ENCODE measurements at regions not wholly inside any gene's neighbourhood (a gene's known extent, or its start where the extent isn't known, plus 50 kb on each side); places are given as distances from the start of the nearest gene placed in this dataset.

GRCh38 chr5:35478856-35479682 lies 138.6 kb upstream of the SPEF2 start:
- no peak for DNase-seq (ENCODE audit: low read depth in 3 of 3, low spot score in 1 of 3)

GRCh38 chr5:35477911-35478310 lies 139.8 kb upstream of the SPEF2 start:
- DNase-seq (ENCODE audit: low read depth in 3 of 3, low spot score in 1 of 3) = no peak

DNA sequence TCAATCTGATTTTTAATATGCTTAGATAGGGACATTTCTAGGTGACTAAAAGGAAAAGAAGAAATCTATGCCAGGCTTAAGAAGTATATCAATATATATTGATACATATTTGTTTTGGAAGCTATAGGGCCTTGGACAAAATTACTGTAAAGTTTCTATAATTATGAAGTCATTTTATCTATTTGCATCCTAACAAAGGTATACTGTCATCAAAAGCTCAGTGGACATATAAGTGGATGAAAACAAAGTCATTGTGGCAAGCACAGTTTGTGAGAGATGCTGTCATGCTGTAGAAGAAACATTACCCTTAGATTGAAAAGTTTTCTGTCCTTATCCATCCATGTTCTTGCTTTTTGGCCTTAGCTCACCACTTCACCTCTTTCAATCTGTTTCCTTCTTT lies 140.3 kb upstream of the SPEF2 start:
- DNase-seq (ENCODE audit: low read depth in 3 of 3, low spot score in 1 of 3) = no peak

DNA sequence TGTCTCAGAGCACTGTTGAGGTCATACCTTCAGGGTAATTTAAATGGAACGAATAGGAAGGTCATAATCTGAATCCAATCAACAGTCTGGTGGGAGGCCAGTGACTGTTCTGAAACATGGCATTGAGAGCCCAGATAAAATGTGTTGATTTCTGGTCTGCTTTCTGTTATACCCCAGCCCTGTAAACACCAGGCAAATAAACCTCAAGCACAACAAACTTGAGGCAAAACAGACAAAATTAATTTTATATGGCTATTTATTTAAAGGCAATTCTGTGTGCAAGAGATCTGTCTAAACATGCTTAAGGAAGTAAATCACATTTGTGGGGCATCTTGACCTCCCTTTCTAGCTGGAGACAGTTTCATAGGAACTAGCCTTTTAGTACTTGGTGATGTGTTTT lies 140.9 kb upstream of the SPEF2 start:
- DNase-seq (ENCODE audit: low read depth in 3 of 3, low spot score in 1 of 3) = no peak

- no peak for DNase-seq (ENCODE audit: low read depth in 3 of 3, low spot score in 1 of 3)
Measured at GRCh38 chr5:35476036-35476435, 141.6 kb upstream of the SPEF2 start.

DNA sequence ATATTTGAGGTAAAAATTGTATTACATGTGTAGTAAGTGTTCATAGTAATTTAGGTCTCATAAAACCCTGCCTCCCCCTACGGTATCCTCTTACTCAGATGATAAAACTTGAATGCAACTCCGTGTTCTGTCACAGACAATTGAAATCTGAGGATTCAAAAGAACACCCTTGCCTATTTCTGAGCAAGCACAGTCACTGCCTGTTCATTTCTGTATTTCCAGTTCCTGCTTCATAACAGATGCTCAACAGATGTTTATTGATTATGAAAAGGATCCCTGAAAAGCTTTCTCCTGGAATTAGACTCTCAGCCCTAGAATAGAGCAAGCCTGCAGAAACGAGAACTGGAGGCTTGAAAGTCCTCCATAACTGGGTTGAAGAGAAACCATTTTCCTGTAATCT lies 144.1 kb upstream of the SPEF2 start:
- no peak for DNase-seq (ENCODE audit: low read depth in 3 of 3, low spot score in 1 of 3)

DNA sequence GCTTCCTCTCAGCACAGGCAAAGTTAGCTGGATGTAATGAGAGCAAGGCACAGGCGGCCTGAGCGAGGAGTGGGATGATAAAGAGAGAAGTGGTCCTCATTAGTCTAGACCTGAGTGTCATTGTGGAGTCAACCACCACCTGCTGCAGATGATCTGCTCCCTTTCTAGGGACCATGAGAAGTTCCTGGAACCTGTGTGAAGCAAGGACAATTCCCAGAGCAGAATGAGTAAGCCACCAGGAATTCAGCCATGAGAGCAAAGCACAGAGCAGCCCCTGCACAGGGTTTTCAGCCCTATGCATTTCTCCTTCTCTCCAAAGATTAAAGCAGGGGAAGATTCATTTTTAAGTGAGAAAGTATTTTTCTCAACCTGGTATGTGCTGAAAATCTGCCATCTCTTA lies 146.8 kb upstream of the SPEF2 start:
- DNase-seq (ENCODE audit: low read depth in 3 of 3, low spot score in 1 of 3) = no peak

DNA sequence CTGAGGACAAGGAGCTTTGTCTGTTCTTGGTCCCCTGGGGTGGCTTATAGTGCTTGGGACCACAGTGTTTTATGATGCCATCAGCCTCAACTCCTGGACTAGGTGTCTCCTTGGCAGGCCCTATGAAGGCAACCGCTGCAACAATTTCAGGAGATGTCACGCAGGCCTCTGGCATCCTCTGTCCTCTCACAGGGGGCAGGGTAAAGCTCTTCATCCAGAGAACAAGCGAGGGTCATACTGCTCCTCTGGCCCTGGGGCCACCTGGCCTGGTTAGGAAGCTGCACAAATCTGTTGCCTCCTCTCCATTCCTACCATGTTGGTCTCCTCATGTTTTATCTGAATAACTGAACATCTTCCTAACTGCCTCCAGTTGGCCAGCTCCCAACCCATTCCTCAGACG lies 148.9 kb upstream of the SPEF2 start:
- DNase-seq (ENCODE audit: low read depth in 3 of 3, low spot score in 1 of 3) = no peak

DNA sequence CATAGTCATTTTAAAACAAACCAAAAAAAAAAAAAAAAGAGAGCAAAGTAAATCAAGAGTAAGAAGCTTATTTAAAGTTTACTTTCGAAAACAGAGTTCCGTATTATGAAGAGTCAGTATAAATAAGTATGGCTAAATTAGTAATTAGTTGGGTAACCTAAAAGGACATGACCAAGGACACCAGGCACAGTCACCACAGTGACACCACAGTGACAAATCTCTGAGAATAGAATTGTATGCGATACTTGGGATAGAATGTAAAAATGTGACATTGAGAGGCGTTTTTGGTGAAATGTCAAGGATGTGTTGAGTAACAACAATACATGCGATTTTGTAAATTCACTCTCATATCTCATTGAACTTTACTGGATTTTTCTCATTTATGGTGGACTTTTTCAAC lies 150.9 kb upstream of the SPEF2 start:
- DNase-seq (ENCODE audit: low read depth in 3 of 3, low spot score in 1 of 3) = no peak

- no peak for DNase-seq (ENCODE audit: low read depth in 3 of 3, low spot score in 1 of 3)
Measured at GRCh38 chr5:35464757-35465156, 152.9 kb upstream of the SPEF2 start.

- no peak for DNase-seq (ENCODE audit: low read depth in 3 of 3, low spot score in 1 of 3)
Measured at GRCh38 chr5:35461530-35461929, 156.1 kb upstream of the SPEF2 start.

GRCh38 chr5:35458824-35459207 lies 158.8 kb upstream of the SPEF2 start:
- no peak for DNase-seq (ENCODE audit: low read depth in 3 of 3, low spot score in 1 of 3)

DNA sequence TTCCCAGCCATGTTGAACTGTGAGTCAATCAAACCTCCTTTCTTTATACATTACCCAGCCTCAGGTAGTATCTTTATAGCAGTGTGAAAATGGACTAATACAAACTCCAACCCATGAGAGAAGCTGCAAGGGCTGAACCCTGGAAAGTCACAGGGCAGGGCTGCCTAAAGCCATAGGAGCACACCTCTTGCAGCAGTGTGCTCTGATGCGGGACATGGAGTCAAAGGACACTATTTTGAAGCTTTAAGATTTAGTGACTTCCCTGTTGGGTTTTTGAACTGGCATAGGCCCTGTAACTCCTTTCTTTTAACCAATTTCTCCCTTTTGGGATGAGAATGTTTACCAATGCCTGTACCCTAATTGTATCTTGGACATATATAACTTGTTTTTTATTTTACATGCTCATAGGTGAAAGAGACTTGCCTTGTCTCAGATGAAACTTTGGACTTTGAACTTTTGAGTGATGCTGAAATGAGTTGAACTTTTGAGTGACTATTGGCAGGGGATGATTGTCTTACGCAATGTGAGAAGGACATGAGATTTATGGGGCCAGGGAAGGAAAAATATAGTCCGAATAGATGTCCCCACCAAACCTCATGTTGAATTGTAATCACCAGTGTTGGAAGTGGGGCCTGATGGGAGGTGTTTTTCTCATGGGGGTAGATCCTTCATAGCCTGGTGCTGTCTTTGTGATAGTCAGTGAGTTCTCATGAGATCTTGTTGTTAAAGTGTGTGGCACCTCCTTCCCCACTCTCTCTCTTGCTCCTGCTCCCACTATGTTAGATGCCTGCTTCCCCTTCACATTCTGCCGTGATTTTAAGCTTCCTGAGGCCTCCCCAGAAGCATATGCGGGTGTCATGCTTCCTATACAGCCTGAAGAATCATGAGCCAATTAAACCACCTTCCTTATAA lies 159.5 kb upstream of the SPEF2 start:
- no peak for DNase-seq (ENCODE audit: low read depth in 3 of 3, low spot score in 1 of 3)

DNA sequence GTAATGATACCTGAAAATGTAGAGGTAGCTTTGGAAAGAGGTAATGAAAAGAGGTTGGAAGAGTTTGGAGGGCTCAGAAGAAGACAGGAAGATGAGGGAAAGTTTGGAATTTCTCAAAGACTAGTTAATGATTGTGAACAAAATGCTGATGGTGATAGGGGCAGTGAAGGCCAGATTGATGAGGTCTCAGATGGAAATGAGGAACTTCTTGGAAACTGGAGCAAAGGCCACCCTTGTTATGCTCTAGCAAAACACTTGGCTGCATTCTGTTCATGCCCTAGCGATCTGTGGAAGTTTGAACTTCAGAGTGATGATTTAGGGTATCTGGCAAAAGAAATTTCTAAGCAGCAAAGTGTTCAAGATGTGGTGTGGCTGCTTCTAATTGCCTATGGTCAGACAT lies 161.2 kb upstream of the SPEF2 start:
- no peak for DNase-seq (ENCODE audit: low read depth in 3 of 3, low spot score in 1 of 3)

DNA sequence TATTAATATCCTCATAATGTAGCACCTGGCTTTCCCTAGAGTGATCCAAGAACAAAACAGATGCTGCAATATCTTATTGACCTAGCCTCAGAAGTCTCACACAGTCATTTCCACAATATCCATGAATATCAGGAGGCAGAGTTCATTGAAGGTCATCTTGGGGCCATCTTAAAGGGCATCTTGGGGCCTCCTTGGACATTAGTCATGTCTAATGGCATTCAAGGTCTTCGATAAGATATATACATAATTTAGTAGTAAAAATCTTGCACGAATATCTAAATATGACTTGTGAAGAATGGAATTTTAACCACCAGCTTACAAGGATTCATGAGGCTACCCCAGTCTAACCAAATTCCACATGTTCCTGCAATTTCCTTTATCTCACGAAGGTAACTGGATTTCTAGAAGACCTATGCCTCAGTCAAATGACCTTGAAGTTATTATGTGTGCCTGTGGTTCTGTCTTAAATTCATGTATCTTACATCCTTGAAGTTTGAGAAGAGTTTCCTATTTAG lies 163.6 kb upstream of the SPEF2 start:
- DNase-seq (ENCODE audit: low read depth in 3 of 3, low spot score in 1 of 3) = no peak

DNA sequence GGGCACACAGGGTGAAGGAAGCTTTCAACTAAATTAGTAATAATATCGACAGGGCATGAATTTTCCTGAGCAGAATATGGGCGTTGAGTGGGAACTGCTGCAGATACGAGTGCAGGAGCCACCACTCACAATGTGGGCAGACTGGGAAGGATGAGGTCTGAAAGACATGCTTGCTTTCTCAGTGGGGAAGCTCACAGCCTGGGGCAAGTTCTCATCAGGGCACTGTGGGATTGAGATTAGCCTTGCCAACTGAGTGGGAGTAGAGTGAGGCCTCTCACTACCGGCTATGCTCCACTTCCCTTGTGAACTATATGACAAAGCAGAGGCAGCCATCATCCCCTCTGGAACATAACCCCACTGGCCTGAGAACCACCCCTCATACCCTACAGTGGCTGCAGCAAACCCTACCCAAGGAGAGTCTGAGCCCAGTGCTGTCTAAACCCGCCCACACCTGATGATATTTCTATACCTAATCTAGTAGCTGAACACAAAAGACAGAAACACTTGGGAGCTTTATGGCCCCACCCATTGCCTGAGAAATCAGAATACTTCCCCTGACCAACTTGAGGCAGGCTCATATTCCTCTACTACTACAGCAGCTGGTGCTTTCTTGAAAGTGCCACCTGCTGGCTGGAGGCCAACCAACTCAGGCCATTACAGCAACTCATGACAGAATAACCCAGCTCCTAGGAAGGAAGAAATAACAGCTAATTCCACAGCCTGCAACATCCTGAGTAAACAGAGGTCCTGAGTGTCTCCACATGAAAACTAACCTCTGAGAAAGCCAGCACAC lies 173.7 kb upstream of the SPEF2 start:
- no peak for DNase-seq (ENCODE audit: low read depth in 3 of 3, low spot score in 1 of 3)

- DNase-seq (ENCODE audit: low read depth in 3 of 3, low spot score in 1 of 3) = no peak
Measured at GRCh38 chr5:35442885-35443639, 174.6 kb upstream of the SPEF2 start.

DNA sequence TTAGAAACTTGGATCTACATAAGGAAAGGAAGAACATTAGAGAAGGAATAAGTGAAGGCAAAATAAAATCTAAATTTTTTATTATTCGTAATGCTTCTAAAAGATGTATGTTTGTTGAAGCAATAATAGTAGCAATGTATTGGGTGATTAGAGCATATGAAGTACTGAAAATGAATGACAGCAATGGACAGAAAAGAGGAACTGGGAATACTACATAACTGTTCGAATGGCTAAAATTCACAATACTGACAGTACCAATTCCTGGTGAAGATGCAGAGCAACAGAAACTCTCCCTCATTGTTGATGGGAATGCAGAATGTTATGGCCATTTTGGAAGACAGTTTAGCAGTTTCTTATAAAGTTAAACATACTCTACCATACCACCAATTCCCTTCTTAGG lies 177.3 kb upstream of the SPEF2 start:
- no peak for DNase-seq (ENCODE audit: low read depth in 3 of 3, low spot score in 1 of 3)

DNA sequence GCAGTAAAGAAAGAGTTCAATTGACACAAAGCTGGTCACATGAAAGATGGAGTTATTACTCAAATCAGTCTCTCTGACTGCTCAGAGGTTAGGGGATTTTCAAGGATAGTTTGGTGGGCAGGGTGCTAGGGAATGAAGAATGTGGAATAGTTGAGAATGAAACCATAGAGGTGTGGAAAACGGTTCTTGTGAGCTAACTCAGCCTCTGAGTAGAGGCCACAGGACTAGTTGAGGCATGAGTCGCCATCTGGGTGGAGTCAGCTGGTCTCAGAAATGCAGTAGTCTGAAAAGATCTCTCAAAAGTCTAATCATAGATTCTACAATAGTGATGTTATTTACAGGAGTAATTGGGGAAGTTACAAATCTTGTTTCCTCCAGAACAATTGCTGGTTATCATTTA lies 178.9 kb upstream of the SPEF2 start:
- no peak for DNase-seq (ENCODE audit: low read depth in 3 of 3, low spot score in 1 of 3)

GRCh38 chr5:35438288-35438687 lies 179.4 kb upstream of the SPEF2 start:
- no peak for DNase-seq (ENCODE audit: low read depth in 3 of 3, low spot score in 1 of 3)
